ENCODE measurements at regions not wholly inside any gene's neighbourhood (a gene's known extent, or its start where the extent isn't known, plus 50 kb on each side); places are given as distances from the start of the nearest gene placed in this dataset.
A peak's percentile ranks its signal among the peaks of the same experiment; 100 is the strongest.

GRCh38 chr17:79295307-79295706 lies 220.7 kb downstream of the ENGASE start:
- no peak for DNase-seq (ENCODE audit: low read depth in 2 of 3, low spot score in 1 of 3)

- peak in 2 of 3 donors; percentile 3 to 12 for DNase-seq (ENCODE audit: low read depth in 2 of 3, low spot score in 1 of 3)
These were observed 219.9 kb downstream of the ENGASE start for GRCh38 chr17:79294459-79295071.

GRCh38 chr17:79292501-79292900 lies 217.9 kb downstream of the ENGASE start:
- no peak for DNase-seq (ENCODE audit: low read depth in 2 of 3, low spot score in 1 of 3)

- no peak for DNase-seq (ENCODE audit: low read depth in 2 of 3, low spot score in 1 of 3)
These were observed 216.8 kb downstream of the ENGASE start for GRCh38 chr17:79291391-79291790.

GRCh38 chr17:79290726-79291125 lies 216.1 kb downstream of the ENGASE start:
- no peak for DNase-seq (ENCODE audit: low read depth in 2 of 3, low spot score in 1 of 3)

GRCh38 chr17:79288950-79289349 lies 214.3 kb downstream of the ENGASE start:
- DNase-seq (ENCODE audit: low read depth in 2 of 3, low spot score in 1 of 3): no peak

GRCh38 chr17:79286440-79286839 lies 211.8 kb downstream of the ENGASE start:
- no peak for DNase-seq (ENCODE audit: low read depth in 2 of 3, low spot score in 1 of 3)

GRCh38 chr17:79285973-79286372 lies 211.3 kb downstream of the ENGASE start:
- DNase-seq (ENCODE audit: low read depth in 2 of 3, low spot score in 1 of 3): no peak

GRCh38 chr17:79282294-79282693 lies 207.7 kb downstream of the ENGASE start:
- DNase-seq (ENCODE audit: low read depth in 2 of 3, low spot score in 1 of 3): no peak

GRCh38 chr17:79281803-79282202 lies 207.2 kb downstream of the ENGASE start:
- DNase-seq (ENCODE audit: low read depth in 2 of 3, low spot score in 1 of 3): no peak

- no peak for DNase-seq (ENCODE audit: low read depth in 2 of 3, low spot score in 1 of 3)
These were observed 206.4 kb downstream of the ENGASE start for GRCh38 chr17:79280866-79281572.

- DNase-seq (ENCODE audit: low read depth in 2 of 3, low spot score in 1 of 3): no peak
These were observed 205.4 kb downstream of the ENGASE start for GRCh38 chr17:79280010-79280409.

- no peak for DNase-seq (ENCODE audit: low read depth in 2 of 3, low spot score in 1 of 3)
These were observed 204.7 kb downstream of the ENGASE start for GRCh38 chr17:79279320-79279719.

GRCh38 chr17:79276821-79277220 lies 202.2 kb downstream of the ENGASE start:
- DNase-seq (ENCODE audit: low read depth in 2 of 3, low spot score in 1 of 3): no peak

- DNase-seq (ENCODE audit: low read depth in 2 of 3, low spot score in 1 of 3): no peak
These were observed 199.0 kb downstream of the ENGASE start for GRCh38 chr17:79273660-79274059.

- no peak for DNase-seq (ENCODE audit: low read depth in 2 of 3, low spot score in 1 of 3)
These were observed 198.1 kb downstream of the ENGASE start for GRCh38 chr17:79272666-79273219.

GRCh38 chr17:79272220-79272619 lies 197.6 kb downstream of the ENGASE start:
- DNase-seq (ENCODE audit: low read depth in 2 of 3, low spot score in 1 of 3): no peak

- no peak for DNase-seq (ENCODE audit: low read depth in 2 of 3, low spot score in 1 of 3)
These were observed 195.0 kb downstream of the ENGASE start for GRCh38 chr17:79269620-79270019.

GRCh38 chr17:79263191-79263590 lies 188.6 kb downstream of the ENGASE start:
- DNase-seq (ENCODE audit: low read depth in 2 of 3, low spot score in 1 of 3): no peak

GRCh38 chr17:79262624-79263023 lies 188.0 kb downstream of the ENGASE start:
- no peak for DNase-seq (ENCODE audit: low read depth in 2 of 3, low spot score in 1 of 3)

- DNase-seq (ENCODE audit: low read depth in 2 of 3, low spot score in 1 of 3): no peak
These were observed 186.9 kb downstream of the ENGASE start for GRCh38 chr17:79261355-79262072.

- DNase-seq (ENCODE audit: low read depth in 2 of 3, low spot score in 1 of 3): no peak
These were observed 184.2 kb downstream of the ENGASE start for GRCh38 chr17:79258843-79259242.

All from stimulated activated CD4-positive, alpha-beta T cell treated with anti-CD3 and anti-CD28 coated beads, Interleukin-12 subunit alpha, Interleukin-12 subunit beta, amount 100 ng/mL, for 48 hours (primary cell).